NCI-H2196 (cell line): ENCODE measurements at regions not wholly inside any gene's neighbourhood (a gene's known extent, or its start where the extent isn't known, plus 50 kb on each side); places are given as distances from the start of the nearest gene placed in this dataset.

ENCODE experiments used
- DNase-seq: peaks from one replicate; lab custom pipeline; 2025; ENCODE audit not compliant: unreplicated experiment; lab: John Stamatoyannopoulos, UW

DNA sequence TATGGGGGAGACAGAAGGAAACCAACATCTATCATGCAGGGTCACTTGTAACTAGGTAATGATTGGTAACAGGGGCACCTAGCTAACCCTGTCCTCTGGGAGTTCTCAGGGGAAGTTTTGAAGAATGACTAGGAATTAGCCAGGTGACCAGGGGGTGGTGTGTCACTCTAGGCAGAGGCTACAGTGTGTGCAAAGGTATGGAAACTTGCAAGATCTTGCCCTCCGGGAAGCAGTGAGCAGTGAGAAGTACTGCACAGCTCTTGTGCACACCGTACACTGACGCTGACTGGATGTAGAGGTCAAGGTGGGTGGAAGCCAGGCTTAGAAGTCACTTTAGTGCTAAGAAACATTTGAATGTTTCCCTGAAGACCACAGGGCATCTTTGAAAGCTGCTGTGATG lies 62.9 kb upstream of the LMO4 start:
- DNase-seq = no peak

DNA sequence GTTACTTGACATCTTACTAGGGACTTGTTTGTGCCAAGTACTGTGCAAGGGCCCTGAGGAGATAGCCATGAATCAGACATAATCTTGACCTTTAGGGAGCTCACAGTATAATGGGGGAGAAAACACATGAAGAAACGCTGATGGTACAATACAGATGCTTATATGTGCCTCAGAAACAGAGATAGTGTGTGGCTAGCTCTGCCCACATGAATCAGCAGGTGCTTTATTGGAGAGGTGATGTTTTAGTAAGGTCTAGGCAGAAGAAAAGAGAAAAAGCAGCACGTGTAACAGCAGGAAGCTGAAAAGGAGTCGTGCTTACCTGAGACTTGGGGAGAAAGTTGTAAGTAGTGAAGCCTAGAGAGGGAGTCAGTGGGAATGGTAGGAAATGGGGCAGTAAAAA lies 60.6 kb upstream of the LMO4 start:
- DNase-seq = no peak

DNA sequence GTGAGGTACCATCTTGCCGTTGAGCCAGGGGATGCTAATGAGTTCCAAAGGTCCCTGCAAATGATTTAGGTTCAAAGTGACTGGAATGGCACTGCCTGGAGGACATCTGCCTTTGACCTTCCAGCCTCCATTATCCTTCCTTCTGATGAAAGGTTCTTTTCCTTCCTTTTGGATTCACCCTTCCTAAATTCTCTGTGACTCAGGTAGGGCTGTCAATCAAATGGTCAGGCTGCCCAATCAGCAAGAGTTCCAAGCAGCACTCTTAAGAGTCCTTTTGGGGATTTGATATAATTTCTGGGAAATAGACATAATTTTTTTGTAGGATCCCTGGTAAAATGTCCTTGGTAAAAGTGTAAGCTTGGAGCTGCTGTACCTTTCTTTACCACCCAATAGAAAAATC lies 58.8 kb upstream of the LMO4 start:
- DNase-seq = no peak

DNA sequence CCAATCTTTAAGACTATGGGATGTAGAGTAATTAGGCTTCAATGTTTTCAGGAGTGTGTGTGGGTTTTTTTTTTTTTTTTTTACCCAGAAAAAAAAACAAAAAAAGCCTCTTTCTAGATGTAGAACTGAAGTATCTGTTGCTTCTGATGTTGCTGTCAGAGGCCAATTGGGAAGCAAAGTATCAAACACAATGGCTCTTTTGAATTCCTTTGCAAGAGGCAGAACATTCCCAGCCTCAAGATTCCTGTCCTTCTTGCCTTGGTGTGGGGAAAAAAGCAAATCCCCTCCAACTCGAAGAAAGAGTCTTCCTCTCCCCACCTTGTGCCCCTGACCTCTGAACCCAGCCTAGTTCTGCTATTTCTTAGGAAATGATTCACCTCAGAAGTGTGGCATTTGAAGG lies 55.4 kb upstream of the LMO4 start:
- no peak for DNase-seq

DNA sequence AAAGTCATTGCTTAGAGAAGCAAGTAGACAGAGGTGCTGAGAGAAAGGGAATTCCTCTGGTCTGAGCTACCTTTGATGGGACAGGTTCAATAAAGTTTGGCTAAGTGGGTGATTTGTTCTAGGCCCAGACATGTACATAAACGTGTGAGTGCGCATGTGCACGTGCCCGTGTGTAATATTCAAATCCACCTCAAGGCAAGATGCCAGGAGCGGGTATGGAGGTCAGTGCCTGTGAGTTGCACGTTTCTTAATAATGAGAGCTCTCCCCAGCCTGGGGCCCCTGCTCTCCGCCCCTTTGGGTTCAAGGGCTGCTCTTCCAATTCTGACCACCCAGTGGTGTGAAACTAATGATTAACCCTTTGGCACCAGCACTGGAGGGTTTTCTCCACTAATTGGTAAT lies 53.8 kb upstream of the LMO4 start:
- no peak for DNase-seq

DNA sequence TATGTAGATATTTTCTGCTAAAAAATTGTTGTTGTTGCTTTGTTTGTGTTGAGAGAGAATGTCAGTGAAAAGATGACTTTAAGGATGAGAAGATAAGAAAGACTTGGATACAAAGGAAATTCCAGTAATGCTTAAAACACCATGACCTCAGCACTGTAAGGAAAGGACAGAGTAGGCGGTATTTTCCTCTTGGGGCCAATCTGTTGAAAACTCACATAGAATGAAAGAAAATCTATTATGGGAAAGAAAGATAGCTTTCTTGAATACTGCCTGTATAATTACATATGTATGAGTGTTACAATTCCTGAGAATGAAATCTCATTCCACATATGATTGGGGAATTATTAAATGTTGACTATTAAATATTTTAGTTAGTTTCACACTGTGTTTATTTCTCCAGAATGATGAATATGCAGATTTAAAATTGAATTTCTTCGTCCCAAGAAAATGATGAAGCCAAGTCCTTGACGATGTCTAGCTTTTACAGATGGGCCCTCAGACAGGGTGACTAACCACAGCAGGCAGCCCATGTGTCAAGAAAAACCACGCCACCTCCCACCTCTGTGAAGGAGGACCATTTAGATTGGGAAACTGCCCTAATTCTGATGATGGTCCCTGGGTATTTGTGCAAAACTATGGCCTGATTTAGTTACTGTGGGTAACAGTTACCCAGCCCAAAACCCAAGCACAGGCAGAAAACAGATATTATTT lies 49.7 kb upstream of the LMO4 start:
- no peak for DNase-seq
